HG03354 (cell line): ENCODE measurements at regions not wholly inside any gene's neighbourhood (a gene's known extent, or its start where the extent isn't known, plus 50 kb on each side); places are given as distances from the start of the nearest gene placed in this dataset.

Source experiments
- ATAC-seq: cut with Tn5 transposase; IDR thresholded peaks from one replicate; pipeline ENCODE4 v1.9.1; 2021; ENCODE audit warnings: mild to moderate bottlenecking; ENCODE audit not compliant: unreplicated experiment, poor library complexity, severe bottlenecking

- no peak for ATAC-seq
Observed at GRCh38 chr20:48159145-48160008, 374.1 kb upstream of the SULF2 start.

- no peak for ATAC-seq
Observed at GRCh38 chr20:48158014-48158413, 372.7 kb upstream of the SULF2 start.

- no peak for ATAC-seq
Observed at GRCh38 chr20:48156951-48157700, 371.8 kb upstream of the SULF2 start.

GRCh38 chr20:48156521-48156920 lies 371.2 kb upstream of the SULF2 start:
- ATAC-seq, result no peak

- no peak for ATAC-seq
Observed at GRCh38 chr20:48155268-48155667, 370.0 kb upstream of the SULF2 start.

GRCh38 chr20:48154040-48154765 lies 368.9 kb upstream of the SULF2 start:
- no peak for ATAC-seq

- ATAC-seq, result no peak
Observed at GRCh38 chr20:48153523-48153922, 368.2 kb upstream of the SULF2 start.

GRCh38 chr20:48153103-48153502 lies 367.8 kb upstream of the SULF2 start:
- no peak for ATAC-seq

GRCh38 chr20:48150568-48150967 lies 365.3 kb upstream of the SULF2 start:
- ATAC-seq, result no peak

GRCh38 chr20:48149902-48150301 lies 364.6 kb upstream of the SULF2 start:
- no peak for ATAC-seq

- no peak for ATAC-seq
Observed at GRCh38 chr20:48148916-48149672, 363.8 kb upstream of the SULF2 start.

GRCh38 chr20:48148020-48148419 lies 362.7 kb upstream of the SULF2 start:
- no peak for ATAC-seq

GRCh38 chr20:48147311-48147710 lies 362.0 kb upstream of the SULF2 start:
- no peak for ATAC-seq

- no peak for ATAC-seq
Observed at GRCh38 chr20:48146877-48147276, 361.6 kb upstream of the SULF2 start.

GRCh38 chr20:48146308-48146707 lies 361.0 kb upstream of the SULF2 start:
- no peak for ATAC-seq

- no peak for ATAC-seq
Observed at GRCh38 chr20:48143435-48144081, 358.3 kb upstream of the SULF2 start.

GRCh38 chr20:48142516-48142773 lies 357.2 kb upstream of the SULF2 start:
- ATAC-seq, result no peak

- ATAC-seq, result no peak
Observed at GRCh38 chr20:48141660-48142515, 356.6 kb upstream of the SULF2 start.
